Brain pericyte (primary cell): ENCODE measurements at regions not wholly inside any gene's neighbourhood (a gene's known extent, or its start where the extent isn't known, plus 50 kb on each side); places are given as distances from the start of the nearest gene placed in this dataset.

Experiments used
- DNase-seq: peaks from one replicate; pipeline ENCODE4 v3.0.0-alpha.2; 2012; ENCODE audit warnings: low read depth, low spot score

DNA sequence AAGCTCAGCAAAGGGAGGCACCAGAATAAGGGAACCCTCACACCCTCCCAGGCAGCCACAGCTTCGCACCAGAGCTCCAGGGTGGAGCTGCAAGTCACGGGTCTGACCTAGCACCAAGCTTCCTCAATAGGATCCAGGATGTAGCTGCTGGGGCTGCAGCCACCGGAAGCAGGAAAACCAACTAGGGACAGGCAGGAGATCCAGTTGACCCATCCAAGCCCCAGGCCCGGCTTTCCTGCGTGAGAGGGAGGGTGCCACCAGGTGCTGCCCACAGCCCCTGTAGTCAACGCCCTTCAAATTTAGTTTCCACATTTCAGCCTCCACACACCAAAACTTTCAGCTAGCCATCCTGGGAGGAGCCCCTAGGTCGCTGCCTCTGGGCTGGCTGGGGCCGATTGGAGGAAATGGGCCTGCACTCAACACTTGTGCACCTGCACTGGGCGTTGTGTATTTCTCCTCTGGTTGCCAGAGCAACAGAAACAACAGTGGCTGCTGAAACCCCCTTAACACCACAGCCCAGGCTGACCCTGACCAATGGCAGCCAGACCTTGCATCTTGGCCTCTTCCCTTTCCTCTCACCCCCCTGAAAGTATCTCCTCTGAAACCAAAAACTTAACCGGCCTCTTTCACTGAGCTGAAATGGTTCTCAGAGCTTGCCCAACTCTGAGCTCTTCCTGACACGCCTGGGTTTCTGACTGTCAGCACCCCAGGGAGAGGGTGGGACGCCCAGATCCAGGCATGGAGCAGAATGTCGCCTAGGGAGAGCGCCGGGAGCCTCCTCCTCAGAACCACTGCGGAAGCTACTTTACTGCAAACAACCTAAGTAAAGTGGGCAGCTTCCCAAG, 226.5 kb upstream of the MAP3K1 start:
- no peak for DNase-seq

DNA sequence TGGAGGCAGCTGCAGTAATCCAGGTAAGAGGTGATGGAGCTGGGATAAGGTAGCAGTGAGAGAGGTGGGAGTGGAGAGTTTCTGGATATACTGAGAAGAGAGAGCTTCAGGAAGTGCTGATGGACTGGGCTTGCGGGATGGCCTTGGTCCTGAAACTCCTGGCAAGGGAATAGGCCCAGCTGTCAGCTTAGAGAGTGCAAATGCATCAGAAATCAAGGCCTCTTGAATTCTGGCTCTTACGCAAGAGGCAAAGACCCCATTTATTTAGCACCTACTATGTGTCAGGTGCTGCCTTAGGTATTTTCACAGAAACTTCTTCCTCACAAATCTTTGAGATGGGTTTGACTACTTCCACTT, 227.2 kb upstream of the MAP3K1 start:
- DNase-seq = no peak

DNA sequence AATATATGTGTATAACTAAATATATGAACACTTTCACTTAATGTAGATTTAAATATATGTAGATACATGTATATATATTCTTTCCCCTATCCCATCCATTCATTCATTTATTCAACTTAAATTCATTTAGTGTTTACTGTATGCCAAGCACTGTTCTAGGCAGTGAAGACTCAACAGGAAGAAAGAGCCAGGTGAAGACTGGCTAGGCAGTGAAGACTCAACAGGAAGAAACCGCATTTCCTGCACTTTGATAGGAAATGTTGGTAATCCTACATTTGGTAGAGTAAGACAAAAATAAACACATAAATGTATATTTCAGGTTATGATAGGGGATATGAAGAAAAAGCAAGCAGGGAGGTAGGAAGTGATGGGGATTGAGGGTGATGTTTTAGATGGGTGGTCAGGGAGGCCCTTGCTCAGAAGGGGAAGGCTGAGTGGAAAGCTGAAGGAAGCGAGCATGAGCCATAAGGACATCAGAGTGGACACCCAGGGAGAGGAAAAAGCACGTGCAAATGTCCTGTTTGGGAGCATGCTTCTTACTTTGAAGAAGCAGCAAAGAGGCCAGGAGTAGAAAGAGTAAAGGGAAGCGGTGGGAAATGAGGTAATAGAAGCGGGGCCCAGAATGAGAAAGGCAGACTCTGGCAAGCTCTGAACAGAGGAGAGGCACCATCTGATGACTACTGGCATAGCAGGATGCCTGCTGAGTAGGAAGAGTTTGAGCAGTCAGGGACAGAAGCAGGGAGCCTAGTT, 227.8 kb upstream of the MAP3K1 start:
- no peak for DNase-seq

DNA sequence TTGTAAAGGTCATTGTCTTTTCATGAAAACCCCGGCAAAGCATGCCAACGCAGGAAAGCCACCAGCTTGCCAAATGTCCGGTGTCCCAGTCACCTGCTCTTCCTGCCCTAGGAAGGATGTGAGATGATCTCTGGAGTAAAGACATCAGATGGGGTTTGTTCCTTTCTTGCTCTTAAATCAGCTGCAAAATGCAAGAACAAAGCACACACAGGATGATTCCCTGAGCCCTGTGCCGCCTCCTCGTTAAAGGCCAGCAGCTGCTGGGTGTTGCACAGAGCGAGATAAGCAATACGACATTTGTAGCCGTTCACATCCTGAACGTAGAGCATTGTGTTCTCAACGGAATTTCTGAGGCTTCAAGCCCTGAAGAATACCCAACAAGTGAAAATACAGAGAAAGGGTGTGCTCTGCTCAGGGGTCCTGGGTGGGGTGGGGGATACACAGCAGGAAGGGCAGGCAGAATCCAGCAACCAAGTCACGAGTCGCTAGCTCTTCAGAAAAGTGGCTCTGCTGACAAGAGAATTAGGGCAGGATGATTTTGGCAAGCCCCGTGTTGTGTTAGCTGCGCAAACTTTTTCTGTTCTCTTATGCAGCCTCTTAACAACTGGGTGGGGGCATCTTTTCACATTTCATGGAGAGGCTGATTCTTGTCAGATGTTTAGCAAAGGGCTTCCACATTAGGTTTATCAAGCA, 229.2 kb upstream of the MAP3K1 start:
- no peak for DNase-seq

DNA sequence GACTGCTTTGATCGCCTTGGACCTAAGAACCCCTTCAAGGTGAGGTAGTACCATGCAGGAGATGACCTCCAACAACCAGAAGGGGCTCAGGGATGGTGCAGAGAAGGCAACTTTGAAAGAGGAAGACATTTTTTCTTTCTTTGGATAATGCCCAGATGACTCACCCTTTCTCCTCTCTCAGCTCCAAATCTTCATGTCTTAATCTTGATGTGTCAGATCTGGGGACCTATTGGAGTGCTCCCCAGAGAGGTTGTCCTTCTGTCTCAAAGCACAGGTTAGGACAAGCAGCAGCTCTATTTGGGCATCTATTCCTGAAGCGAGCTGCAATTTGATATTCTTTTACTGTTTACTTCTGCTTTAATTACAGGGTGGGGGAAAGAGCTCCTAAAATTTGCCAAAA, 229.9 kb upstream of the MAP3K1 start:
- no peak for DNase-seq

DNA sequence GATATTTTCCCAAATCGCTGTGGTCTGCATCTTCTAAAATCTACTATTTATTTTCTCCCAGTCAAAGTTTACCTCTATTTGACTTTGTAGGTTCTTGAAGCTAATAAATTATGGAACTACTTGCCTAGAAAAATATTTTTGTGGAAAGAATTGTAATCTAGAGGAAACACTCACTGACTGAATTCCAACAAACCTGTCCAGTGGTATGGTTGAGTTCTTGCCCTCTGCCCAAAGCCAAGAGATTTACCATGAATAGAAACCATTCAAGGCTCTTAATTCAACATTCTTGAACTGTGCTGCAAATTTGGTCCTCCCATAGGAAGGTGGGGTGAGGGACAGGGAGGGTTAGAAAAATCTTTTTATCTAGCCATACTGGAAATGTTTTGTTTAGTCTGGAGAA, 233.9 kb upstream of the MAP3K1 start:
- DNase-seq = no peak

DNA sequence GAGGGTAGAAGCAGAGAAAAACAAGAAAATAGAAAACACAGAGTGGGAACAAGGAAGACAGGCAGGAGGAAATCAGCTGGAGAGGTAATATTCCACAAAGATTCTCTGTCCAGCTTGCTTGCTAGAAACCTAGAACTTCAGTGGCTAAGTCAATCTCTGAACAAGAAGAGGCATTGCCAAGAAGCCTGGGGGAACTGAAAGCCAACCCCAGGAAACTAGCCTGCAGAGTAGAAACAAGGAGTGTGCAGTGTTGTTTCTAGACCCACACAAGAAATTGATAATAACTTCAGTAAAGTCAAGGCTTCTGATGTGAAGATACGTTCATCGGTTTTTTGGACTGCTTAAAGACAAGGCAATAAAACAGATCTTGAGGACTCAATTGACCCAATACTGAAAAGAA, 234.5 kb upstream of the MAP3K1 start:
- DNase-seq = no peak

DNA sequence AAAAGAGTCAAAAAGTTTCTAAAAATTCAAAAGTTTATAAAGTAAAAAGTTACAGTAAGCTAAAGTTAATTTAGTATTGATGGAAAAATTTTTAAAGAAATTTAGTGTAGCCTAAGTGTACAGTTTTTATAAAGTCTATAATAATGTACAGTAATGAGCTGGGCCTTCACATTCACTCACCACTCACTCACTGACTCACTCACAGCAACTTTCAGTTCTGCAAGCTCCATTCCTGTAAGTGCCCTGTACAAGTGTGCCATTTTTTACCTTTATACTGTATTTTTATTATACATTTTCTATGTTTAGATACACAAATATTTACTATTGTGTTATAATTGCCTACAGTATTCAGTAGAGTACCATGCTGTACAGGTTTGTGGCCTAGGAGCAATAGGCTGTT, 239.5 kb upstream of the MAP3K1 start:
- no peak for DNase-seq

DNA sequence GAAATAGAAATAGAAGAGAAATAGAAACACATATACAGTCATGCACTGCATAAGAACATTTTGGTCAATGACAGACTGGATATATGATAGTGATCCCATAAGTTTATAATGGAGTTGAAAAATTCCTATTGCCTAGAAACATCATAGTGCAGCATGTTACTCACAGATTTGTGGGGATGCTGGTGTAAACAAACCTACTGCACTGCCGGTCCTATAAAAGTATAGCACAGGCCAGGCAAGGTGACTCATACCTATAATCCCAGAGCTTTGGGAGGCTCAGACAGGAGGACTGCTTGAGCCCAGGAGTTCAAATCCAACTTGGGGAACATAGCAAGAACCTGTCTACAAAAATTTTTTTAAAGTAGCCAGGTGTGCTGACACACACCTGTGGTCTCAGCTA, 240.6 kb upstream of the MAP3K1 start:
- DNase-seq = no peak

DNA sequence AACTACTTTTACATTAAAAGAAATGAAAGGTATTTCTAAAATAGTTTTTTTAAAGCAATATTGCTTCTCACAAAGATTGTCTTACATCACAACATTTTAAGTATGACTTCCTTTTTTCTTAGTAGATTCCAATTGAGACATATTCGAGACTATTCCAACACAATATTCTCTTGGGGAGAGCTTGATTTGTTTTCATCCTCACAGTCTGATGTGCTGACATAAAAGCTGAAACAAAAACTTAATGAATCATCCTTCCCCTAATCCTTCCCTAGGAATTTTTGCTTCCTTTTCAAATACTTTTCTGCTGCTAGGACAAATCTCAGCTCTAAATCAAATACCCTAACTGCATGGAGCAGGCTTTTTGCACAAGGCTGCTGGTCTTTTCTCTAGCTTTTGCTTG, 245.8 kb upstream of the MAP3K1 start:
- DNase-seq = peak; percentile 36

DNA sequence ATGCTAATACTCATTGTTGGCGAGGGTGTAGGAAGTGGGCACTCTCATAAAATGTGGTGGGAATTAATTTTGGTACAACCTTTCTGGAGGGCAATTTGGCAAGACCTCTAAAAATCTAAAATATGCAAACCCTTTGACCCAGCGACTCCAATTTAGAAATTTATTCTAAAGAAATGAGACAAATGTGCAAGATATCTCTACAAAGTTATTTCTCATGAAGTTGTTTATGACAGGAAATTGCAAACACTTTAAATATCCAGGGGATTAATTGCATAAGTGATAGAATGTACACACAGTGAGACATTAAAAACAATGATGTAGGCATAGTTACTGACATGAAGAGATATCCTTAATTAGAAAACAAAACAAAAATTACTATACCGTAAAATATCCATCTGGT, 246.3 kb upstream of the MAP3K1 start:
- no peak for DNase-seq

DNA sequence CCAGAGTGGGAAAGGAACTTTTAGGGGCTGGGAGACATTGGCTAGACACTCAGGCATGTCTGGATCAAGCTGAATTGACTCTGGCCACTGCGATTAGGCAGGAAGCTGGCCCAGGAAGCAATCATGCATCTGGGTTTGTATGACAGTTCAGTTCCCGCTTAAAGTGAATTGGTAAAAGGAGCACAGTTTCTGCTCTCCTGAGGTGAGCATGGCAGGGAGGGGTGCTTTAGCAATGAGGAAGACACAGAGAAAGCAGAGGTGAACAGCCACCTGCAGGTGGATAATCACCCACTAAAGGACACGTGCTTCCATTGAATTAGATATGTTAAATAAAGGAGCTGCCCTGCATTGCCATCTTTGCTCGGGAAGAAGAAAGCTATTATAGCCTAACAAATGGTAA, 248.1 kb upstream of the MAP3K1 start:
- no peak for DNase-seq

DNA sequence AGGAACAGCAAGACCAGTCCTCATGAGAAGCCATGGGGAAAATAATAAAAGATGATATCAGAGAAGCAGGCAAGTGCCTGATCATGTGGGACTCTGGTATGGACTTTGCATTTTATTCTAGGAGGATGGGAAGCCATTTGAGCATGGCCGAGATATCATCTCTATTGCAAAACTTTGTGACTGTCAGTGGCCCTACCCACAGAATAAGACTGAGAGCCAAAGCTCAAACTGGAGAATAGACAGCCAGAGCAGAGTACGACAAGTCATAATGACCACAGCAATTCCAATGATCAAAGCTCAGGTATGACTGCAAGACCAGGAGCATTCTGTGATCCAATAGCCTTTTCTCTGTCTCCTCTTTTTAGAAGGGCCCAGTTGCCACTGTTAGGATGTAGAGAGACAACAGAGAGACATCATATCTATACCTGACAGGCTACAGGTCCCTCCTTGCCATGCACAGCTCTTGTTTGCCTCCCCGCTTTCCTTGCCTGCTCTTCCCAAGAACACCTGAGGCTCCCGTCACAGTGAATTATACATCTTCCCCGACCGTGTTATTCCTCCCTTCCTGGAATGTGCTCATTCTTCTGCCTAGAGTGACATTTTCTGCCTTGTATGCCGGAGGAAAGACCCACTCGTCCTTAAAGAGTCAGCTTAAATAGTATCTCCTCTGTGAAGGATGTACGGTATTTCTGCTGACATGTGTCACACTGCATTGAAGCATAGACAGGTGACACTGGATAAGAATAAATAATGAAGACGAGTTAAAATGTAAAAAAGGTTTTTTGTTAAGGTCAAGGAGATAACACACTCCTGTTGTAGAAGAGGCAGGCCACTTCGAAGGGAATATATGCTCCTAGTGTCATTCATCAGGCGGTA, 248.7 kb upstream of the MAP3K1 start:
- no peak for DNase-seq

DNA sequence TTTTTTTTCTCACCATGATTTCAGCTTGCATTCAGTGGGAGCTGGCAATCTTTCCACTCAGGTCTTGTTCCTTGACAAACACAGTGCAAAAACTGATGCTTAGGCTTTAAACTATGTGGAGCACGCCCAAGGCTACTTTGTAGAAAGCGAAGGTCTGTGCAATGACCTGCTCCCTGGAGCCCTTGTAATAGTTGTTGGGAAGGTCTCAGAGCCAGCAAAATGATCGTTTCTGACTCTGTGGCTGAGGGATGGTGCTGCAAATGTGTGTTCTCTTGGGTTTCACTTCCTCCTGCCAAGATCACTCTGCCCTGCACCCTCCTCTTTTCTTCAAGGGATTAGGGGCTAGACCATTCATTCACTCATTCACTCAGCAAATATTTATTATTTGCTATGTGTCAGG, 249.7 kb upstream of the MAP3K1 start:
- DNase-seq = no peak

DNA sequence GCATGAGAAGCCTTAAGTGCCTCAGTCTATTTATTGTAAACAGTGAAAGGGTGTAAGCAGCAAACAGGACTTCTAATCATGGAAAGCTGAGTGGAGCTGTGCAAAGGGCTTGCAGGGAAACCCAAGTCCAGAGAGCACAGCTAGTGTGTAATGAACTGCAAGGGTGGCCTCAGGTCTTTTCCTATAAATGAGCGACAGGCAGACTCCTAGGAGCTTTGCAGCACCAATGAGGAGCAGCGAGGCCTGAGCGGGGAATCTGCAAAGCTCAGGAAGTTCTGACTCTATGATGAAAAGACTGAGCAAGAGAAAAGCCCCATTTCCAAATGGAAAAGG, 250.1 kb upstream of the MAP3K1 start:
- no peak for DNase-seq

DNA sequence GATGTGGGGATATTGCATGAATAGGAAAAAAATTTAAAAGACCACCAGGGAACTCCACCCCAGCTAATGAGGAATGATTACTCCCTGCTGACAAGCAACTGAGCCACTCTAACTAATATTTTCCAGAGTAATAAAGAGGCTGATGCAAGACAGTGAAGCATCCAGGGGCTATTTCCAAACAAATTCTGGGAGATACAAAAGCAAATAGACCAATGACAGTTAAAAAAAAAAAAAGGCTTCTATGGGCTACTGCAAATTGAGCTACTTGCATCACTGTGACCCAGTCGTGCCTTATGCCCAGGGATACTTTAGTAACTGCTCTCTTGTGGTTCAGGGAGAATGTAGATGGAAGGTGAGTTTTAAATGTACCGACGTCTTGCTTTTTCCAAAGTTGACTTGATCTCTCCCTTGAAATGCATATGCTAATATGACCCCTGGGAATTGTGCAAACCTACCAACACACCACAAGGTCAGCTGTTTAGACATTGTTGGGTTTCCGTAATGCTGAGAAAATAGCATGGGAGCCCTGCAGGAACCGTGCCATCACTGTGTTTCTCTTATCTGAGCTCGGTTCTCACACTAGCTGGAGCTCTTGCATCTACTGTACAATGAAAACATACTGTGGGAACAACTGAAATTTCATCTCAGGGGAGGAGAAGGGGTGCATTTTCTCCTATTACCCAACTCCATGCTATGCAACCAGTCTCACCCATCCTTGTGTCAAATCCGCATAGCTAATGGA, 250.6 kb upstream of the MAP3K1 start:
- peak; percentile 94 for DNase-seq

DNA sequence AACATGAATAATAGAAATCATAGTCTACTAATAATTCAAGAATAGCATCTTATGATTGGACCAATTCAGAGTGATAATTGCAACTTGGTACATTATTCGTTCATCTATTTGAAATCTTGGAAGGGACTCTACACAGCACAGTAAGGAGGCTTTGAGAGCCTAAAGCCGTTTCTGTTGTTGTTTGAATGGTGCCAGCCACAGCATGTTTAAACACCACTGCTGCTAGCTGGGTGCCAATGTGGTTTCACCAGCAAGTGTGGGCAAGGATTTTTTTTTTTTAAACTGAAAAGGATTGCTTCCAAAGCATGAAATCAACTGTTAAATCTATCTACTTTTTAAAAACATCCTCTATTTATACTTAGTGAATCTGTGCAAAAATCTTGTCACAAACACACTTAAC, 253.9 kb upstream of the MAP3K1 start:
- DNase-seq = no peak

DNA sequence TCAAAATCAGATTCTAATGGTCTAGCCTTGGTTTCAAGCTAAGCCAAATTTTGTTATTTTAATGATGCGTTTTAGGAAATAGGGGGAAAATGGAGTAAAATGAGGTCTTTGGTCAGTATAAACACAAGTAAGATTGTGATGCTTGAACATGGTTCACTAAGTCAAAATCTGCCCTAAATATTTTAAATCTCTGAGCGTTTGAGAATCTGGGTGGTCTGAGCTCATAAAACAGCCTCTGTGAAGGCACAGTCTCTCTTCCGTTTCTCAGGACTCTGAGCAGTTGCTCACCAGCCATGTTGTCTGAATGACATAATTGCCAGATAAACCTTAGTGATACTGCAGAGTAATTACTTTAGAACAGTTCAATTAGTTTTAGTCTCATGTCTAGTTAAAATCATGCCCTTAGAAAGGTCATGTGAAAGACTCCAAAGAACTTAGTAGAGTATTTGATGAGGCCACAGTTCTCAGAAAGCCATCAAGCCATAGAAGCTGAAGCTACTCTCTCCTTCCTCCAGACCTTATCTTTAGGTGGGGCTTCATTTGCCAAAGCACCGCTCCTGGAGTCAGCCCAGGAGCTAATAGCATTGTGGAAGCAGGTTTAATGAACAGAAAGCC, 257.1 kb upstream of the MAP3K1 start:
- no peak for DNase-seq

DNA sequence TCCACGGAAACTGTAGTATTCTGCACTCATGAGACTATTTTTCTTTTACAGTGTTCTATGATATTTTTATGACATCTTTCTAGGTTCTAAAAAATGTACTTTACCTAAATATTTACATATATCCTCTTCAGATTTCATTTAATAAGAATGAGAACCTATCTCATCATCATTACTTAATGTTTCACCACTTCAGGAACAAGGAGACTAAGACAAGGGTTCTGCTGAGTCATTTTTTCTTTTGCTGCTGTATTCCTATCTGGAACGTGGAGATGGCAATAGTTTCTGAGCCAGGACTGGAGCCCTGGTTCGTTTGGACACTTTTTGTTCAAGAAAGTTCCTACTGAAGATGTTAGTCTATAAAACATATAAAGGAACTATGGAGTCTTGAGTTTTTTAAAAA, 258.2 kb upstream of the MAP3K1 start:
- DNase-seq = no peak

DNA sequence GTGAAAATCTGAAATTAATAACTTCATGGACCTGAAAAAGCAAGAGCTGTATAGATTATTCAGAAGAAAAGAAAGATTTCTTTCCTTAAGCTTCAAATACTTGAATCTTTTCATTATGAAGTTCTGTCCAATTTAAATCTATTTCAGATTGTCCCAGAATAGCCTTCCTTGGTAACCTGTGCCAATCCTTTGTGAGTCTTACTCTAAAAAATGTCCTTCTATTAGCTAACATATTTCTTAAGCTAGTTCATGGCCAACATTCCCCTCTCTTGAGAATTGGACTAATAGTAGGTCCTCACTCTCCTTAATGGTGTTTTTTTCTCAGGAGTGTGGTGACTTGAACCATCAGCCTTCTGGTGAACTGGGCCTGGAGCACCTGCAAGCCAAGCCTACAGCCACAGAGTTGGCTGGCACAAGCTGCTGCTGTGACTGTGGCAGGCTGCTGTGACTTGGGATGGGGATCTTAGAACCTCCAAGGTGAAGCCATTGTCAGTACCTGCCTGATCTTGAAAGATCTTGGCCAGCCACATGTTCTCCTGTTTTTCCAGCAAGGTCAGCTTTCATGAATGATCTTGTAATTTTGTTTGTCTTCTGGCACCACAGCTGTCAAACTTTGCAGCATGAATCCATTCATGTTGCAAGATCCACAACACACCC, 262.6 kb upstream of the MAP3K1 start:
- DNase-seq = no peak
